RPMI7951 (cell line): ENCODE measurements at regions not wholly inside any gene's neighbourhood (a gene's known extent, or its start where the extent isn't known, plus 50 kb on each side); places are given as distances from the start of the nearest gene placed in this dataset.
"Not testable (repeated sequence)": the region's sequence is repeated elsewhere in the genome, so short reads cannot be mapped to it uniquely, and the experiment has no call there.

Experiments
- DNase-seq: peaks from one replicate; pipeline ENCODE4 v3.0.0-alpha.2; 2012; ENCODE audit warnings: low read depth

DNA sequence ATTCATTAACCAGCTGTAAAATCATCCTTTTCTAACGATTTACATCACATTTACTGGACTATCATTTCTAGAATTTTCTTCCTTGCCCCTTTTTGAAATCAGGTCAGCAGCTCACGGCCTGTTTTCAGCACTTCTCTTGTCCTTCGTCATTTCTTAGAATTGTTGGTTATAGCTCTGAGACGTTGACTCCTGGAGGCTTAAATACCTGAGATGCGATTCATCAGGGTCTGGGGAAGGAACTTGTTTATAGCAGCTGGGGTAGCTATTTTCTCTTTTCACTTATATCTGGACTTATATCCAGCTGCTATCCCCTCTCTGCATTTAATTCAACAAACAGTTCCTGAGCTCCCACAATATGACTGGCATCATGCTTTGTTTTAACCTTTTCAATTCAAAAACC, 338.7 kb upstream of the TNRC6C start:
- no peak for DNase-seq

DNA sequence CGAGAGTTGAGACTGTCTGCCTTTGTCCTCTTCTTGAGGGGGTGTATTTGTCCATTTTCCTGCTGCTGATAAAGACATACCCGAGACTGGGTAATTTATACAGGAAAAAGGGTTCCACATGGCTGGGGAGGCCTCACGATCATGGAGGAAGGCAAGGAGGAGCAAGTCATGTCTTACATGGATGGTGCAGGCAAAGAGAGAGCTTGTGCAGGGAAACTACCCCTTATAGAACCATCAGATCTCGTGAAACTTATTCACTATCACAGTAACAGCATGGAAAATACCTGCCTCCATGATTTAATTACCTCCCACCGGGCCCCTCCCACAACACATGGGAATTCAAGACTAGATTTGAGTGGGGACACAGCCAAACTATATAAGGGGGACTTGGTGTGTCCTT, 338.2 kb upstream of the TNRC6C start:
- no peak for DNase-seq

DNA sequence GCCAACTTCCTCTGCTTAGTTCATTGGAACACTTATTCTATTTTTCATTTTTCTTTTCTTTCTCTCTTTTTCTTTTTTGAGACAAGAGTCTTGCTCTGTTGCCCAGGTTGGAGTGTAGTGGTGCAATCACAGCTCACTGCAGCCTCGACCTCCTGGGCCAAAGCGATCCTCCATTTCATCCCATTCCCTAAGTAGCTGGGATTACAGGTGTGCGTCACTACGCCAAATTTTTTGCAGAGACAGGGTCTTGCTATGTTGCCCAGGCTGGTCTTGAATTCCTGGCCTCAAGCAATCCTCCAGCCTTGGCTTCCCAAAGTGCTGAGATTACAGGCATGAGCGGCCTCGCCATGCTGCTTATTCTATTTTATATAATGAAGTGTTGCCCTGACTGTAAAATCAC, 336.4 kb upstream of the TNRC6C start:
- DNase-seq, result not testable (repeated sequence)

DNA sequence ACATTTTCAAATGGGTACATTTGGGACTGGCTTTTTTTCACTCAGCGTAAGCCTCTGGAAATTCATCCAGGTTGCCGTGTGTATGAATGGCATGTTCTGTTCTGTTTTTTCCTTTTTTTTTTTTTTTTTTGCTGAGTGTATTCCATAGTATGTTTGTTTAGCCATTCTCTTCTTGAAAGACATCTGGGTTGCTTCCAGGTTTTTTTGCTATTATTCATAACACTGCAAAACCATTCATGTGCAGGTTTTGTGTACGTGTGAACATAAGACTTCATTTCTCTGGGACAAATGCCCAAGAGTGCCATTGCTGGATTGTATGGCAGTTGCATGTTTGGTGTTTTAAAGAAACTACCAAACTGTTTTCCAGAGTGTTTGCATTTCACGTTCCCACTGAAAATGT, 335.9 kb upstream of the TNRC6C start:
- DNase-seq, result no peak

DNA sequence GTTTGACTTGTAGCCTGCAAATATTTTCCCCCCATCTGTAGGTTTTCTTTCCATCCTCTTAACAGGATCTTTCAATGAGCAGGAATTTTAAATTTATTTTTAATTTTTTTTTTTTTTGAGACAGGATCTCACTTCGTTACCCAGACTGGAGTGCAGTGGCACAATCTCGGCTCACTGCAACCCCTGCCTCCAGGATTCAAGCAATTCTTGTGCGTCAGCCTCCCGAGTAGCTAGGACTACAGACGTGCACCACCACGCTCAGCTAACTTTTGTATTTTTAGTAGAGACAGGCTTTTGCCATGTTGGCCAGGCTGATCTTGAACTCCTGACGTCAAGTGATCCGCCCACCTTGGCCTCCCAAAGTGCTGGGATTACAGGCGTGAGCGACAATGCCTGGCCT, 335.2 kb upstream of the TNRC6C start:
- not testable (repeated sequence) for DNase-seq

DNA sequence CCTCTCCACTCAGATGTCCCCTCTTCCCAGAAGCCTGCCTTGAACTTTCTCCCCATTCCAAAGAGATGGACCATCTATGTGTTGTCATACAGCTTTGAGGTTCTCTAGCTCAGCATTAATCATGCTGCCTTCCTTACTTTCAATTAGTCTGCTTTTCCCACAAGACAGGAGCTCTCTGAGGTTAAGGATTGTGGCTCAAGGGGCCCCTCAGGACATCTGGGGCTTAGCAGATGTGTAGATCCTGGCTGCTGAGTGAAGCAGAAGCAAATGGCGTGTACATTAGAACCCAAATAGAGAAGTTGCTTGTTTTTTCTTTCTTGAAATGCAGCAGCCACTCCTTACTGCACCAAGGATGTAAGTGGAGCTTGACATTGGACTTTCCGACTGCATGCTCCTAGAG, 330.5 kb upstream of the TNRC6C start:
- no peak for DNase-seq

DNA sequence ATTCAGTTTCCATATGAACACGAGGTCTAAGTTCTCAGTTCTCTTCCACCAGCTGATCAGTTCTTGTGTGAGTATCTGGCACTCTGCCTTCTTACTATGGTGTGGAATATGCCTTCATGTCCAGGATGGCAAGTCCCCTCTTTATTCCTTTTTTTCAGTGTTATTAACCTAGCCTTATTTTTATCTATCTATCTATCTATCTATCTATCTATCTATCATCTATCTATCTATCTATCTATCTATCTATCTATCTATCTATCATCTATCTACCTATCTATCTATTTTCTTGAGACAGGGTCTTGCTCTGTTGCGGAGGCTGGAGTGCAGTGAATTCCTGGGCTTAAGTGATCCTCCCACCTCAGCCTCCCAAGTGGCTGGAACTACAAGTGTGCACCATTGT, 329.2 kb upstream of the TNRC6C start:
- DNase-seq, result not testable (repeated sequence)

DNA sequence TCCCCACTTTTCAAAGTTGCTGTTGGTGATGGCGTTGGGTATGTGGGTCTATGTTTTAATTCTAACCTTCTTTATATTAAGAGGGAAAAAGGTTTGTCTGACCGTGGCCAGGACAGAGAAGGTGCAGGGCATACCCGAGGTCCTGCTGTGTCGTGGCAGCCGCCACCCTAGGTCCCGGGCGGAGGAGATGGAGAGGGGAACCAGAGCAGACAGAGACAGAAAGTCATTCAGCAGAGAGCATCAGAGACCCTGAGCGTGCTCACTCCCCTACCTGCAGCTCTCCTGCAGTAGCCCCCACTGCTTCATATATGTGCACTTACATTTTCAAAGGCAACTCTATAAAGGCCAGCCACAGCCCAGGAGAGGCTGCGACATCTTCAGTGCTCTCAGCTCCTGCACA, 327.2 kb upstream of the TNRC6C start:
- no peak for DNase-seq

DNA sequence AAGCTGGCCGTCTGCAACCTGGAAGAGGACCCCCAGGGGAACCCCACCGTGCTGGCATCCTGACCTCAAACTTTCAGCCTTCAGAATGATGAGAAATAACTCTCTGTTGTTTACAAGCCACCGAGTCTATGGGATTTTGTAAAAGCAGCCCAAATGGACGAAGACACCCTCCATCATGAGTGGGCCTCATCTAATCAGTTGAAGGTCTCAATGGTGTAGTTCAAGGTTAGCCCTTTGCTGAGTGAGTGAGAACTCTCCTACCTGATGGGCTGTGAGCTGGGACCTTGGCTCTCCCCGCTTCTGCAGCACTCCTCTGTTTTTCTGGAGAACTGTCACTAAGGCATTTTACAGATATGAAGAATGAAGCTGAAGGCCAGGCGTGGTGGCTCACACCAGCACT, 325.9 kb upstream of the TNRC6C start:
- no peak for DNase-seq

DNA sequence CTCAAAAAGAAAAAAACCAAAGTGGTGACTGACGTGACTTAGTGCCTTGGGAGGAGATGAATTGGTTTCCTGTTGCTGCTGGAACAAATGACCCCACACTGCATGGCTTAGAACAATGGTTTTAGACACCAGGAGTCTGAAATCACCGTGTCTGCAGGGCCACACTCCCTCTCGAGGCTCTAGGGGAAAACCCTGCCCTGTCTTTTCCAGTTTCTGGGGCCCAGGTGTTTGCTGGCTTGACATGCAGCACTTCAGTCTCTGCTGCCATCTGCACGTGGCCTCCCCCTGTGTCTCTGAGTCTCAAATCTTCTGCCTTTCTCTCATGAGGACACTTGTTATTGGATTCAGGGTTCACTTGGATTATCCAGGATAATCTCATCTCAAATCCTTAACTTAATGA, 323.8 kb upstream of the TNRC6C start:
- no peak for DNase-seq

DNA sequence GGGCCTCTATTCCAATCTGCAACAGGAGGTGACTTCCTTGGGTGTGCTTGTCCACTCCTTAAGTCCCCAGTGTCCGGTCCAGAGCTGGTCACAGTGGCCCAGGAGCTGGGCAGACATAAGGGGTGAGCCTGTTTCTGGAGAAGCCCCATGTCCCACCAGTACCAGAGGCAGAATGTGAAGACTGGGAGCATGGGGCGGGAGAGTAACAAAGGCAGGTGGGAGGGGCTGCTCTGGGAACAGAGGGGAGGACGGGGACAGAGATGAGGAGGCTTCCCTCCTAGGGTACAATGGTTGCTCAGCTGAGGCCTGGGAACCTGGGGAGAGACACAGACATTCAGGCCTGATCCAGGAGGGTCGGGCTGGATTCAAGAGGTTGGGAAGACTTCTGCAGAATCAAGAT, 323.3 kb upstream of the TNRC6C start:
- DNase-seq, result no peak

DNA sequence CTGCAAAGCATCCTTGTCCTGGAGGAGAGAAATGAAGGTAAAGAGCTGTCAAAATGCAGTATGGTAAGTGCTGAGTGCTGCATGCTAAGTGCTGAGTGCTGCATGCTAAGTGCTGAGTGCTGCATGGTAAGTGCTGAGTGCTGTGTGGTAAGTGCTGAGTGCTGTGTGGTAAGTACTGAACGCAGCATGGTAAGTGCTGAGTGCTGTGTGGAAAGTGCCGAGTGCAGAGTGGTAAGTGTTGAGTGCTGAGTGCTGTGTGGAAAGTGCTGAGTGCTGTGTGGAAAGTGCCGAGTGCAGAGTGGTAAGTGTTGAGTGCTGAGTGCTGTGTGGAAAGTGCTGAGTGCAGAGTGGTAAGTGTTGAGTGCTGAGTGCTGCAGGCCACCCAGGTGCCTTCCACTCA, 322.7 kb upstream of the TNRC6C start:
- DNase-seq, result not testable (repeated sequence)

DNA sequence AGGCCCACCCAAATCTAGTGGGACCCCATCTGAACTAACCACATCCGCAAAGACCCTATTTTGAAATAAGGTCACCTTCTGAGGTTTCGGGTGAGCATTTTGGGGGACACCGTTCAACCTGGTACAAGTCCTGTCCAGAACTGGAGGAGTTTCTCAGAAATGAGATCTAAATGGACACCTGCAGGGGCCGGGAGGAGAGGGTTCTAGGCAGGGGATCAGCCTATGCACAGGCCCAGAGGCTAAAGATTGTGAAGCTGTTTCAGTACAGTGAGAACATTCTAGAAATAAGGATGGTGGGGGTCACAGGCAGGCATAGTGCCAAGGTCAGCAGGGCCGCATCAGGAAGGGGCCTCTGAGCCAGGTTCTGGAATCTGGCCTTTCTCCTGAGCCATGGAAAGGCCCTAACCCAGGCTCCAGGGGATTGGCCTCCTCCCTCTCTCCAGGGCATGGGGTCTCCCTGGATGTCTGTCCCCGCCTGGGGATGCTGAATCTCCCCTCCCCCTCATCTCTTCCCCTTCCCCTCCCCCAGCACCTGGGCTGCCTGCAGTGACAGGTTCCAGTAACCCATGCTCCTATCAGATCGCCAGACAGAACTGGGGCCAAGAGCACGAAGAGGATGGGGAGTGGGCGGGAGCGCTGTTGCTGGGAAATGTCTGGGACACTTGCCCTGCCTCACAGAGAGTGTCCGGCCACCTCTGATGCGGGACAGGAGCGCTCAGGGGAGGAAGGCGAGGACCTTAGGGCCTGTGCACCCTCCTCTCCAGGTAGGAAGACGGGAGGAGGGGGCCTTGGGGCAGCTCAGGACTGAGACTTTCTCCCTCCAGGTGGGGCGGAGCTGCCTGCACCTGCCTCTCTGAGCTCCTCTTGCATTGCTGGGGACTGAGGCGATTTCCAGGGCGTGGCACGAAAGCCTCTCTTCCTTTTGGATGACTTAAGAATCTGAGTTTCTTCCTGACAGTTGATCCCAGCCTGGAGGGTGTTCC, 321.4 kb upstream of the TNRC6C start:
- no peak for DNase-seq

DNA sequence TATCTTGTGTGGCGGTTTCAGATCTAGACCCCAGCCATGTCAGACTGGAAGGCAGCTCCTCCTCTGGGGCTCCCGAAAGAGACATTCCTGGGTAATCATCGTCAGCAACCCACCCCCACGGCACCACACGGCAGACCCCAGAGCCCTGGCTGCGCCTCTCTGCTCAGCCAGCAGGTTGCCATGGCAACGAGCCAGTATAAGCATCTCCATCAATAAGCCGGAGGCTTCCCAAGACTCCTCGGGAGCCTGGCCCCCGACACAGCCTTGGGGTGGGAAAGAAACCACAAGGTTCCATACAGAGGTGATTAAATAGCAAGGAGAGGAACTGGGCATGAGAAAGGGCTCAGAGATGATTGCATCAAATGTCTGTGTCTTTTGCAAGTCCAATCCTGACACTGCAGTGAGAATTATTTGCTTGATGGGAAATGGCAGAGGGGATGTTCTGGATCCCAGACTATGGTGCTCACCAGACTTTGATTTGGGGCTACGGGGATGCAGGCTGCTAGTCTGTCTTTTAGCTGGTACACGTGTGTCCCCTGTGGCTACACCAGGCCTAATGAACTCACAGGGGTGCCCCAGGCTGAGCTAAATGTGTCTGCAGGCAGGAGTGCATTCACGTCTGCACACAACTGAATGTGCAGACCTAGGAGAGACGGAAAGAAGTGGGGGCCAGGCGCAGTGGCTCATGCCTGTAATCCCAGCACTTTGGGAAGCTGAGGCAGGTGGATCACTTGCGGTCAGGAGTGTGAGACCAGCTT, 320.5 kb upstream of the TNRC6C start:
- DNase-seq, result no peak

DNA sequence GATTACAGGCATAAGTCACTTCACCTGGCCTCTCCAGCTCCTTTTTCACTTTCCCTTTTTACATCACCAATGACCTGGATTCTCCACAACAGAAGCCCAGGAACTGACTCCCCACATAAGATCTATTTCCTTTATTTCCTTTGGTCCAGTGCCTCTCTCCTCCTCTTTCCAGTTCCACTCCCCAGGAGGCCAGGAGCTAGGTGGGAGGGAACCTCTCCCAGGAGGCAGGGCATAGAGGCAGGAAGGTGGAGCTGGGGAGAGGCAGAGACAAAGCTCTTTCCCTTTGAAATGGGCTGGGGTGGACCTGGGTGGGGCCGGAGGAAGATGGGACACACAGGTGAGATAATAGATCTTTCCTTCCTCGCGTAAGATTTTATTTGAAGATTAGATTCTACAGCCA, 318.3 kb upstream of the TNRC6C start:
- no peak for DNase-seq

DNA sequence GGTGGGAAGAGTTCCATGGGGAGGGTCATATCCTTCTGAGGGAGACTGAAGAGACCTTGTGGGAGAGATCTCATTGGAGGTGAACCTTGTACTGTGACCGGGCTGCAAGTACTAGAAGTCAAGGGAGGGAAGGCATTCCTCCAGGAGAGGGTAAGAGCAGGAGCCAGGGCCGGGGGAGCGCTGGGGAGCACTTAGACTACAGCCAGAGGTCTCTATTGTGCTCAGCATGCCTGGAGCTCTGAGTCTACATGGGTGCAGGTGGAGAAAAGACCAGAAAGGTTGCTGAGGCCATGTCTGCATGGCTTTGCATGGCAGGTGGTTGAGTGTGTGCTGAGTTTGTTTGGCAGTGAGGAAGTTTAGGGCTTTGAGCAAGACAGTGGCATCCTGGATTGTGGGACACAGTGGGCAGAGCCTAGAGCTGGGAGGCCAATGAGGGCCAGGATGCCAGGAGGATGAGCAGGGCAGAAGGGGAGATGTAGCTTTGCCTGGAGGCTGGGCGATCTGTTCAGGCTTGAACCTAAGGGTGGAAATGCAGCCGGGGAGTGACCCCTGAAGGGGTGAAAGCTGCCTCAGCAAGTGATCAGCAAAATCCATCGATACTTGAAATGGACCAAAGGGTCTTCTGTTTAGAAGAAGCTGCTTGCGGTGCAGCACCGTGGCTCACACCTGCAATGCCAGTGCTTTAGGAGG, 317.4 kb upstream of the TNRC6C start:
- no peak for DNase-seq

DNA sequence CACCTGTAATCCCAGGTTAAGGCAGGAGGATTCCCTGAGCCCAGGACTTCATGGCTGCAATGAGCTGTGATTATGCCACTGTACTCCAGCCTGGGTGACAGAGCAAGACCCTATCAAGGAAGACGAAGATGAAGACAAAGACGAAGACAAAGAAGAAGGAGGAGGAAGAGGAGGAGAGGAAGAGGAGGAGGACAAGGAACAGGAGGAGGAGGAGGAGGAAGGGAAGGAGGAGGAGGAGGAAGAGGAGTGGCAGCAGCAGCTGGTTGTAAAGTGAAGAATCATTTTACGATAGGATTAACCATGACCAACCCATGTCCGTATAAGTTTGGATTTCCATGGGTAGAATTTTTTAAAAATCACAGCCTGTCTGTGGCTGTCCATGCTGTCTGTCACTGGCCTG, 316.8 kb upstream of the TNRC6C start:
- DNase-seq, result no peak

DNA sequence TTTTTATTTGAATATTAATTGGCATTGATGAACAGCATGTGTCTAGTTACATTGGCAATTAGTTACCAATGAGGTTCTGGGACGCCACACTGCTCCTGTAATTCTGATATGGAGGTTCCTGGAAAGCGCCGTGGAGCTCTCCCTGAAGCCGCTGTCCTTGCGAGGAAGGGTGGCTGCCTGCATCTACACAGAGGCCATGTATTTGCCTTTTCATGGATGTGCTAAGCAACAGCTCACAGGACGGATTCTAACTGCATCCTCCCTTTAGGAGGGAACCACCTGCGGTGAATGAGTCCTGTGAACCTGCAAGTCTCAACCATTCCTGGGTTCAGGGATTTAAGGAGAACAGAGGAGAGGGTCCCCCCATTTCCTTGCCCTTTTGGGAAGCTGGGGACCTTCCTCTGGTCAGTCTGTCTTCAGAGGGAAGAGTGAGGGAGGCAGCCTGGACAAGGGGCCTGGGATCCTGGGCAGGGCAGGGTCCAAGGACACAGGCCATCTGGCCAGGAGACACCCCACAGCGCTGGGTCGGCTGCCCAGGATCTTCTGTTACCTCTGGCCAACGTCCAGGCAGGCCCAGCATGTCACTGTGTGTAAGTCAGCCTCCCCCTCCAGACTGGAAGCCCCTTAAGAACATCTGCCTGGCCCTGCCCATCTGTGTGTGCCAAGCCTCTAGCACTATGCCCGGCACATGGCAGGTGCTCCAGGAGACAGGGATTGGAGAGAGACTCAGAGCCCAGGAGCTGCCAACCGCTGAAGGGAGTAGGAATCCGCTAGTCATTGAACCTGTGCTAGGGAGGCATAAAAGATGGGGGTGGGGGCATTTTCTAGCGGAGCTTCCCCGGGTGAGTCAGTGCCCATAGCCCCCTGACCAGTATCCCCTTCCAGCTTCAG, 314.1 kb upstream of the TNRC6C start:
- no peak for DNase-seq

DNA sequence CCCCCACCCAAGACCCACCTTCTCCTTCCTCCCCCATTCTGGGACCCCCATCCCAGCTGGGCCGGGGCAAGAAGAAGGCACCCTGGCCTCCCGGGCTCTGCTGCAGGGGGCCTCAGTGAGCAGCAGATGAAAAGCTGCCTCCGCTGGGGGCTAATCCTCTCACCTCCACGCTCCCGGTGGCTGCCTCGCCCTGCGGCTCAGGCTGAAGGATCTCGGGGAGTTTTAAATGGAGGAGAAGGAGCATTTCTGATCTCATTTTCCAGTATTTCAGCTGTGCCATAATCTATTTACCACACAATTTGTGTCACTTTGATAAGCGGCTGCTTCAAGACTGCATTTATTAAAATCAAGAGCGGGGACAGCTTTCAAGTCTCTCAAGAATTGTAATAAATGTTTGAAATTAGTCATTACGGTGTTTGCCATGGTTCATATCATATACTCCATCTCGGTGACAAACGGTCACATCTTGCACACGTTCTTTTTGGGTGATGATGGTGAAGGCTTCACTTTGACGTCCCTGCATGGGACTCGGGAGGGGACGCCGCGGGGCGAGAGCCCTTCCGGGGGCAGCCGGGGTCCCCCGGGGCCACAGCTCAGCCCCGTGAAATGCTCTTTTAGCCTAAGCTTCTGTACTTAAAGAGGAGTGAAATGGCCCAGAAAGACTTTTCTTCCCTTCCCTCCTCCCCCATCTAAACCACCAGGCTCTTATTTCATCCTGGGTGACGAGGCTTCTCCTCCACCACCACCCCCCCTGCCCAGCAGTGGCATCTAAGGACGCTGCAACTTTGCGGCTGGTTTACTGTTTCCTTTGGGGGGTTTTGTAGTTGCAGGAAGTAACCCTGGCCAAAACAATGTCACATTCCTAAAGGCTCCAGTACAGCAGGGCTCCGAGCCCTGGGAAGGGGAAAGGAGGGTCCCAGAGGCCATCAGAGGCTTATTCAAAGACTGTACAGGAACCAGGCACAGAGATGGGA, 313.1 kb upstream of the TNRC6C start:
- DNase-seq, result peak; percentile 30

DNA sequence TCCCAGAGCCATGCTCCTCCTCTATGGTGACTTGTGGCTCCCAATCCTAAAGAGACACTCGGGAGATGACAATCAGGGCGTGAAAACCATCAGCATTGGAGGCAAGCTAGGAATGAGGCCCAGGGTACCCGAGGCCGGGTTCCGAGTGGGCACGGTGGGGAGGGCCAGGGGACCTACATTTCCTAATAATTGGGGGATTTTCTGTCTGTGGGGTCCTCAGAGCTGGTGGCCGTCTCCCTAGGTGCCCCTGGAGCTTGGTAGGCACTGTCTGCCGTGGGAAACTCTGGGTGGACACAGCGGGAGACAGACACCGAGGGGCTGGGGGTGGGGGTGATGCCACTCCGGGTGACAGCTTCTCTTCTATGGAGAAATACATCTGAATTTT, 312.5 kb upstream of the TNRC6C start:
- DNase-seq, result no peak
